Spleen (tissue), 7 donors: ENCODE measurements at regions not wholly inside any gene's neighbourhood (a gene's known extent, or its start where the extent isn't known, plus 50 kb on each side); places are given as distances from the start of the nearest gene placed in this dataset.

Experiments used
- POLR2A ChIP-seq, 3 donors: fragments of 450-650 bp; IDR thresholded peaks; one replicate each; pipeline ENCODE4 v1.5.1; 2017; ENCODE audit warnings: antibody characterized with exemption in 3 of 3, mild to moderate bottlenecking in 1 of 3
- TF ChIP-seq, protein P1 (sequence below), 11 experiments: fragments of 200-600 bp in 7 of 11; fragments of 450-650 bp in 4 of 11; sonication (generic) in 4 of 11; IDR thresholded peaks in 8 of 11; conservative IDR thresholded peaks in 3 of 11; 1 replicate in 7 of 11; 2 replicates in 4 of 11; pipeline versions ENCODE4 v1.4.0 to v1.8.0; 2016 to 2021; ENCODE audit warnings: antibody characterized with exemption in 11 of 11, inconsistent platforms in 4 of 11, mild to moderate bottlenecking in 1 of 11
- donor health status: DM: no; HTN: no; CAD: no; lungs with moderate emphysema.
- donor health status: DM: no; HTN: no; CAD: no.
- donor health status: DM: no; HTN: no; CAD: no.

DNA sequence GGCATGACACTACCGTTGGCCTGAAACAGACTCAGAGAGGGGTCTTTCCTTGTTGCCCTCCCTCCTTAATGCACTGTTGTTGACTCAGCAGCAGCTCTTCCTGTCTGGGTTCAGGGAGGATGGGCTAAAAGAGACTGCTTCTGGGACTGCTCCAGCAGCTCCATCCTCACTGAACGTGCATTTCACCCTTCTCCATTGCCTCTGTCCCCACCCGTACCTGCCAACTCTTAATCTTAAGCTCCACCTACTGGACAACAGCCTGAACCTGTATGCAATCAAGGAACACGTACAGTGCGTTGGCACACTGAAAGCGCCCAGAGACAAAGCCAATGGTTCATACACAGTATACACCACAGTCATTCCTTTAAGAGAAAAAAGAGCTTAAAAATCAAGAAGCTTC, 230.8 kb upstream of the RAB6C start:
- no peak for TF ChIP-seq POLR2A (IDR thresholded peaks at IDR 0.05)
- TF ChIP-seq, protein P1, sequence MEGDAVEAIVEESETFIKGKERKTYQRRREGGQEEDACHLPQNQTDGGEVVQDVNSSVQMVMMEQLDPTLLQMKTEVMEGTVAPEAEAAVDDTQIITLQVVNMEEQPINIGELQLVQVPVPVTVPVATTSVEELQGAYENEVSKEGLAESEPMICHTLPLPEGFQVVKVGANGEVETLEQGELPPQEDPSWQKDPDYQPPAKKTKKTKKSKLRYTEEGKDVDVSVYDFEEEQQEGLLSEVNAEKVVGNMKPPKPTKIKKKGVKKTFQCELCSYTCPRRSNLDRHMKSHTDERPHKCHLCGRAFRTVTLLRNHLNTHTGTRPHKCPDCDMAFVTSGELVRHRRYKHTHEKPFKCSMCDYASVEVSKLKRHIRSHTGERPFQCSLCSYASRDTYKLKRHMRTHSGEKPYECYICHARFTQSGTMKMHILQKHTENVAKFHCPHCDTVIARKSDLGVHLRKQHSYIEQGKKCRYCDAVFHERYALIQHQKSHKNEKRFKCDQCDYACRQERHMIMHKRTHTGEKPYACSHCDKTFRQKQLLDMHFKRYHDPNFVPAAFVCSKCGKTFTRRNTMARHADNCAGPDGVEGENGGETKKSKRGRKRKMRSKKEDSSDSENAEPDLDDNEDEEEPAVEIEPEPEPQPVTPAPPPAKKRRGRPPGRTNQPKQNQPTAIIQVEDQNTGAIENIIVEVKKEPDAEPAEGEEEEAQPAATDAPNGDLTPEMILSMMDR (IDR thresholded peaks at IDR 0.05 in 8 of 11, conservative IDR thresholded peaks at IDR 0.05 in 3 of 11), result peak in 1 of 11 experiments; percentile 16
